ENCODE measurements at regions not wholly inside any gene's neighbourhood (a gene's known extent, or its start where the extent isn't known, plus 50 kb on each side); places are given as distances from the start of the nearest gene placed in this dataset.

DNA sequence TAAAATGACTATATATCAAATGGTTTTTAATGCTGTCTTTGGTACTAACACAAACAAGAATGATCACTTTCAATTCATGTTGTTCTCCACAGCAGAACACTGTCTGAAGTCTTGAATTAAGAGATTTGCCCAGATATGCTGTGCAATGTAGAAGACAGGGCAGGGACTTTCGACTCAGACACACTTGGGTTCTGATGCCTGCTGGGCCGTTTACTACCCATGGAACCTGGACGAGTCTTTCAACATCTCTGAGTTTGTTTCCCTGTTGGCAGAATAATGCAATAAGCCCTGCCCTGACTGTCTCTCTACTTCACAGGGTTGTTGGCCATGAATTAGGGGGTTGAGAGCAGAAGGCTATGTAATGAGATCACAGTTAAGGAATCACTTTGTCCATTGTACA, 162.6 kb upstream of the TMPO start:
- Histone ChIP-seq H3K79me1 (ENCODE audit: low read length) (no peaks in the 10 kb centered on the region), H2AK5ac (ENCODE audit: low read length) (peak overlapping the region; percentile 77), H2BK120ac (ENCODE audit: low read depth, low read length) (peak overlapping the region; percentile 49), H3K27me3 (ENCODE audit: insufficient read depth, low read length, poor library complexity) (no peaks in the 10 kb centered on the region), H3K79me2 (ENCODE audit: control insufficient read depth, insufficient read depth, low read length) (no peaks in the 10 kb centered on the region), H3K4me1 (ENCODE audit: control insufficient read depth, low read depth, low read length) (peaks cover 10% of the 10 kb centered on the region), H3K36me3 (ENCODE audit: control insufficient read depth, insufficient read depth, low read length) (no peaks in the 10 kb centered on the region), H3K4ac (ENCODE audit: low read depth, low read length) (peak overlapping the region; percentile 95), H2BK15ac (replicated peaks; ENCODE audit: low read depth) (no peak overlapping the region), H3K56ac (ENCODE audit: low read length) (peak overlapping the region; percentile 3), H4K5ac (ENCODE audit: low read length) (no peak overlapping the region), H3K4me2 (ENCODE audit: low read length) (no peak overlapping the region), H2BK5ac (ENCODE audit: low read length) (peak overlapping the region; percentile 83), H3K9ac (ENCODE audit: low read length) (no peak overlapping the region), H3K18ac (ENCODE audit: low read length) (peak overlapping the region; percentile 96), H3K4me3 (ENCODE audit: low read length) (no peak overlapping the region), H3K23ac (ENCODE audit: low read length) (peak overlapping the region; percentile 48), H4K8ac (ENCODE audit: low read depth, low read length) (no peak overlapping the region), H3K27ac (ENCODE audit: low read depth, low read length) (peak overlapping the region; percentile 29)
- no CpG with 5 or more reads among the region's 3 CpGs for WGBS (ENCODE audit: extremely low coverage, insufficient coverage, low lambda C conversion rate)
- DNase-seq, result no peak

GRCh38 chr12:98354520-98355035, 160.8 kb upstream of the TMPO start:
- Histone ChIP-seq H3K18ac (ENCODE audit: low read length) (no peak overlapping the region), H3K4ac (ENCODE audit: low read depth, low read length) (peak overlapping the region; percentile 52), H3K79me1 (ENCODE audit: low read length) (no peaks in the 10 kb centered on the region), H3K36me3 (ENCODE audit: control insufficient read depth, insufficient read depth, low read length) (no peaks in the 10 kb centered on the region), H2BK120ac (ENCODE audit: low read depth, low read length) (peak overlapping the region; percentile 61), H2AK5ac (ENCODE audit: low read length) (no peak overlapping the region), H3K4me3 (ENCODE audit: low read length) (no peak overlapping the region), H3K27me3 (ENCODE audit: insufficient read depth, low read length, poor library complexity) (no peaks in the 10 kb centered on the region), H2BK15ac (replicated peaks; ENCODE audit: low read depth) (peak overlapping the region; percentile 92), H3K79me2 (ENCODE audit: control insufficient read depth, insufficient read depth, low read length) (no peaks in the 10 kb centered on the region), H3K27ac (ENCODE audit: low read depth, low read length) (no peak overlapping the region), H3K23ac (ENCODE audit: low read length) (no peak overlapping the region), H4K8ac (ENCODE audit: low read depth, low read length) (no peak overlapping the region), H3K4me2 (ENCODE audit: low read length) (no peak overlapping the region), H2BK5ac (ENCODE audit: low read length) (no peak overlapping the region), H3K56ac (ENCODE audit: low read length) (no peak overlapping the region), H4K5ac (ENCODE audit: low read length) (no peak overlapping the region), H3K9ac (ENCODE audit: low read length) (no peak overlapping the region), H3K4me1 (ENCODE audit: control insufficient read depth, low read depth, low read length) (peaks cover 10% of the 10 kb centered on the region)
- no CpG with 5 or more reads among the region's 2 CpGs for WGBS (ENCODE audit: extremely low coverage, insufficient coverage, low lambda C conversion rate)
- no peak for DNase-seq

DNA sequence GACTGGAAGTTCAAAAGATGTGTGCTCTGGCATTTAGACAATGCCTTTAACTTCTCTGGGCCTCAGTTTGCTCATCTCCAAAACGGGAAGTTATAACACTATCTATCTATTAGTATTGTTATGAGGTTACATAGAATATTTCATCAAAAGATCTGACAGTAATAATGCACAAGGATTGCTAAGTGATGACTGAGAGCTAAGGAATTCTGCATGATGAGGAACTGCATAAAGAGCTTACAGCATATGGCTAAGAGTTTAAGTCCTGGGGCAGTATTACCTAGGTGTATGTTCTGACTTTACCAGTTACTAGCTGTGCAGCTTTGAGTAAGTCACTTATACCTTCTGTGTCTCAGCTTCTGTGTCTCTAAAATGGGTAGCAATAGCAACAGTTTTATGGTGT, 160.1 kb upstream of the TMPO start:
- Histone ChIP-seq H3K4me1 (ENCODE audit: control insufficient read depth, low read depth, low read length) (peaks cover 10% of the 10 kb centered on the region), H3K18ac (ENCODE audit: low read length) (peak overlapping the region; percentile 16), H3K4me2 (ENCODE audit: low read length) (no peak overlapping the region), H3K23ac (ENCODE audit: low read length) (no peak overlapping the region), H2BK120ac (ENCODE audit: low read depth, low read length) (no peak overlapping the region), H3K9ac (ENCODE audit: low read length) (no peak overlapping the region), H3K79me1 (ENCODE audit: low read length) (no peaks in the 10 kb centered on the region), H2BK15ac (replicated peaks; ENCODE audit: low read depth) (no peak overlapping the region), H3K4ac (ENCODE audit: low read depth, low read length) (no peak overlapping the region), H3K79me2 (ENCODE audit: control insufficient read depth, insufficient read depth, low read length) (no peaks in the 10 kb centered on the region), H2BK5ac (ENCODE audit: low read length) (no peak overlapping the region), H3K56ac (ENCODE audit: low read length) (no peak overlapping the region), H4K5ac (ENCODE audit: low read length) (no peak overlapping the region), H3K27ac (ENCODE audit: low read depth, low read length) (no peak overlapping the region), H2AK5ac (ENCODE audit: low read length) (no peak overlapping the region), H3K36me3 (ENCODE audit: control insufficient read depth, insufficient read depth, low read length) (no peaks in the 10 kb centered on the region), H3K27me3 (ENCODE audit: insufficient read depth, low read length, poor library complexity) (no peaks in the 10 kb centered on the region), H3K4me3 (ENCODE audit: low read length) (no peak overlapping the region), H4K8ac (ENCODE audit: low read depth, low read length) (no peak overlapping the region)
- DNase-seq, result peak; percentile 64
- WGBS (ENCODE audit: extremely low coverage, insufficient coverage, low lambda C conversion rate), result no CpG with 5 or more reads among the region's 1 CpG

DNA sequence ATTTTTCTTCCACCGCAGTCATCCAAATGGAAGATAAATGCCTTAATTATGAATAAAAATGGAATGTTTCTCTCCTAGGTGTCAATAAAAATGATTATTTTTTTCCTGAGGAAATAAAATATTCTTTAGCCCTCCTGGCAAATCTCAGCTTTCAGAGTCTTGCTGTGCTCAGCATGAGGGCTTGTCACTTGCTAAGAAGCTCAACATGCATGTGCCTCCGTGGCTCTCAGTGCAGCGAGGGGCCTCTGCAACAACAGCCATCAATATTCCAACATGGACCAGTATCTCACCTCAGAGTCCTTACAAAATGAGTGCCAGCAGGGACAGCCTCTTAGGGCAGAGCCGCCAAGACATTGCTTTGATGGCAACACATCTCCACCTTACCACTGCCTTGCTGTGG, 159.5 kb upstream of the TMPO start:
- WGBS (ENCODE audit: extremely low coverage, insufficient coverage, low lambda C conversion rate), result no CpG with 5 or more reads among the region's 4 CpGs
- Histone ChIP-seq H3K23ac (ENCODE audit: low read length) (no peak overlapping the region), H3K79me1 (ENCODE audit: low read length) (no peaks in the 10 kb centered on the region)

GRCh38 chr12:98358144-98358543, 157.2 kb upstream of the TMPO start:
- H2AK5ac ChIP-seq (ENCODE audit: low read length), result no peak overlapping the region
- H3K9ac ChIP-seq (ENCODE audit: low read length), result no peak overlapping the region
- H3K79me1 ChIP-seq (ENCODE audit: low read length), result no peaks in the 10 kb centered on the region
- peaks cover 4% of the 10 kb centered on the region for H3K4me1 ChIP-seq (ENCODE audit: control insufficient read depth, low read depth, low read length)
- no peak for DNase-seq
- no CpG with 5 or more reads among the region's 2 CpGs for WGBS (ENCODE audit: extremely low coverage, insufficient coverage, low lambda C conversion rate)
- H3K23ac ChIP-seq (ENCODE audit: low read length), result no peak overlapping the region
- H2BK15ac ChIP-seq (replicated peaks; ENCODE audit: low read depth), result no peak overlapping the region
- H3K18ac ChIP-seq (ENCODE audit: low read length), result no peak overlapping the region
- no peak overlapping the region for H4K8ac ChIP-seq (ENCODE audit: low read depth, low read length)
- H2BK5ac ChIP-seq (ENCODE audit: low read length), result no peak overlapping the region
- H3K27ac ChIP-seq (ENCODE audit: low read depth, low read length), result no peak overlapping the region
- no peaks in the 10 kb centered on the region for H3K27me3 ChIP-seq (ENCODE audit: insufficient read depth, low read length, poor library complexity)
- H3K4me3 ChIP-seq (ENCODE audit: low read length), result no peak overlapping the region
- no peak overlapping the region for H4K5ac ChIP-seq (ENCODE audit: low read length)
- H3K4ac ChIP-seq (ENCODE audit: low read depth, low read length), result no peak overlapping the region
- H3K79me2 ChIP-seq (ENCODE audit: control insufficient read depth, insufficient read depth, low read length), result no peaks in the 10 kb centered on the region
- H3K56ac ChIP-seq (ENCODE audit: low read length), result no peak overlapping the region
- H3K36me3 ChIP-seq (ENCODE audit: control insufficient read depth, insufficient read depth, low read length), result no peaks in the 10 kb centered on the region
- no peak overlapping the region for H2BK120ac ChIP-seq (ENCODE audit: low read depth, low read length)
- H3K4me2 ChIP-seq (ENCODE audit: low read length), result no peak overlapping the region

More for the DNA sequence above, 159.5 kb upstream of the TMPO start:
- Histone ChIP-seq H2AK5ac (ENCODE audit: low read length) (no peak overlapping the region), H3K18ac (ENCODE audit: low read length) (peak overlapping the region; percentile 16), H3K9ac (ENCODE audit: low read length) (no peak overlapping the region), H4K5ac (ENCODE audit: low read length) (no peak overlapping the region), H3K79me2 (ENCODE audit: control insufficient read depth, insufficient read depth, low read length) (no peaks in the 10 kb centered on the region), H3K4ac (ENCODE audit: low read depth, low read length) (no peak overlapping the region), H3K36me3 (ENCODE audit: control insufficient read depth, insufficient read depth, low read length) (no peaks in the 10 kb centered on the region), H3K4me2 (ENCODE audit: low read length) (no peak overlapping the region), H3K4me1 (ENCODE audit: control insufficient read depth, low read depth, low read length) (peaks cover 10% of the 10 kb centered on the region), H2BK120ac (ENCODE audit: low read depth, low read length) (no peak overlapping the region), H3K27ac (ENCODE audit: low read depth, low read length) (no peak overlapping the region), H2BK5ac (ENCODE audit: low read length) (no peak overlapping the region), H2BK15ac (replicated peaks; ENCODE audit: low read depth) (no peak overlapping the region), H3K27me3 (ENCODE audit: insufficient read depth, low read length, poor library complexity) (no peaks in the 10 kb centered on the region), H4K8ac (ENCODE audit: low read depth, low read length) (no peak overlapping the region), H3K56ac (ENCODE audit: low read length) (no peak overlapping the region), H3K4me3 (ENCODE audit: low read length) (no peak overlapping the region)
- no peak for DNase-seq

- Histone ChIP-seq H3K4me1 (ENCODE audit: control insufficient read depth, low read depth, low read length) (peaks cover 4% of the 10 kb centered on the region), H2BK15ac (replicated peaks; ENCODE audit: low read depth) (no peak overlapping the region), H4K5ac (ENCODE audit: low read length) (no peak overlapping the region), H2BK5ac (ENCODE audit: low read length) (no peak overlapping the region), H3K36me3 (ENCODE audit: control insufficient read depth, insufficient read depth, low read length) (no peaks in the 10 kb centered on the region), H3K23ac (ENCODE audit: low read length) (no peak overlapping the region), H3K18ac (ENCODE audit: low read length) (no peak overlapping the region), H3K79me1 (ENCODE audit: low read length) (no peaks in the 10 kb centered on the region), H2BK120ac (ENCODE audit: low read depth, low read length) (no peak overlapping the region), H3K4me2 (ENCODE audit: low read length) (no peak overlapping the region), H3K79me2 (ENCODE audit: control insufficient read depth, insufficient read depth, low read length) (no peaks in the 10 kb centered on the region), H3K9ac (ENCODE audit: low read length) (no peak overlapping the region), H3K56ac (ENCODE audit: low read length) (no peak overlapping the region), H3K4me3 (ENCODE audit: low read length) (no peak overlapping the region), H3K27me3 (ENCODE audit: insufficient read depth, low read length, poor library complexity) (no peaks in the 10 kb centered on the region), H4K8ac (ENCODE audit: low read depth, low read length) (no peak overlapping the region), H3K27ac (ENCODE audit: low read depth, low read length) (no peak overlapping the region), H3K4ac (ENCODE audit: low read depth, low read length) (no peak overlapping the region), H2AK5ac (ENCODE audit: low read length) (no peak overlapping the region)
- DNase-seq, result no peak
- WGBS (ENCODE audit: extremely low coverage, insufficient coverage, low lambda C conversion rate), result no CpG with 5 or more reads among the region's 6 CpGs
These were observed 155.5 kb upstream of the TMPO start for GRCh38 chr12:98359856-98360255.

Measured in mesendoderm (in vitro differentiated cells).